ENCODE measurements at regions not wholly inside any gene's neighbourhood (a gene's known extent, or its start where the extent isn't known, plus 50 kb on each side); places are given as distances from the start of the nearest gene placed in this dataset.

- ChIA-PET CTCF (no interaction called here), POLR2A (no interaction called here)
- no peak overlapping the region for H3K4me3 ChIP-seq (ENCODE audit: low read depth, low read length)
- no peak for DNase-seq (ENCODE audit: low read depth, low spot score)
- TF ChIP-seq CTCF (IDR thresholded peaks at IDR 0.05; ENCODE audit: low read depth, low read length) = no peak
- H3K27ac ChIP-seq (ENCODE audit: low read depth, low read length) = no peak overlapping the region
- H3K27me3 ChIP-seq (ENCODE audit: control insufficient read depth, insufficient read depth, low read length) = no peaks in the 10 kb centered on the region
- H3K9me3 ChIP-seq (ENCODE audit: control insufficient read depth, insufficient read depth, low read length) = peaks cover 2% of the 10 kb centered on the region; the same call in 1 of the 2 replicates
Measured at GRCh38 chr1:47612819-47613218, 175.0 kb downstream of the FOXD2 start.

DNA sequence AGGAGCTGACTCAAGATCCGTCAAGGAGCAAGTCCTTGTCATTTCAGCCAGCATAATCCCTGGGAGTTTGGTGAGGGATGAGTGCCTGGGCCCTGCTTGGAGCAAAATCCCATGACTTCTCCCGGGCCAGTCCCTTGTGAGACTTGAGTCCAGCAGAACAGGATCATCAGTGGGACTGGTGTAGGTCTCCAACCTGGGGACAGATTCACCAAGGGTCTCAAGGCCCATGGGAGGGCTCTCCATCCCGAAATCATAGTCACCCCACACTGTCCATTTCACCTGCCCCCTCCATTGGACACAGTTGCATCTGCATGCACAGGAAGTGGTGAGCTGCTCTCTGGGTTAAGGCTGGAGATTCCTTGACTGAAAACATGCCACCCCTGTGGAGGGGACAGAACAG is 178.2 kb downstream of the FOXD2 start:
- no peaks in the 10 kb centered on the region for H3K9me3 ChIP-seq (ENCODE audit: control insufficient read depth, insufficient read depth, low read length)
- DNase-seq (ENCODE audit: low read depth, low spot score) = no peak
- no peak overlapping the region for H3K4me3 ChIP-seq (ENCODE audit: low read depth, low read length)
- POLR2A ChIA-PET = no interaction called here
- no peak overlapping the region for H3K27ac ChIP-seq (ENCODE audit: low read depth, low read length)
- CTCF ChIA-PET = no interaction called here
- no peaks in the 10 kb centered on the region for H3K27me3 ChIP-seq (ENCODE audit: control insufficient read depth, insufficient read depth, low read length)
- TF ChIP-seq CTCF (IDR thresholded peaks at IDR 0.05; ENCODE audit: low read depth, low read length) = no peak

DNA sequence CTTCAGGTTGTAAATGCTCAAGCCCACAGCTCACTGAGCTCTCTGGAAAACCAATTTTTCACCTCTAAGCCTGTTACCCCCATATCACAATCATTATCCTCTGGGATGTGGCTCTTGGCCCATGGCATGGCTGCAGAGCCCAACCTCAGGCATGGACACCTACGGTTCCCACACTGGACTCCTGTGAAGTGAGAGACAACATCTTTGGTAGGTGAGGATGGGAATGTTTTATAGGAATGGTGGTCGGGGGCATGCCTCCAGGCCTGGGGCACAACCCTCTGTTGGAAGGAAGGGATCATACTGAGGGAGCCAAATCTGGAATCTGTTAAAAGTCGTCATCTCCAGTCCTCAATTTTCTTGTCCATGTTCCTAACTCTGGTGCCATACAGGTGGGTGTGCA is 179.1 kb downstream of the FOXD2 start:
- Histone ChIP-seq H3K9me3 (ENCODE audit: control insufficient read depth, insufficient read depth, low read length) (no peaks in the 10 kb centered on the region), H3K4me3 (ENCODE audit: low read depth, low read length) (no peak overlapping the region), H3K27me3 (ENCODE audit: control insufficient read depth, insufficient read depth, low read length) (no peaks in the 10 kb centered on the region), H3K27ac (ENCODE audit: low read depth, low read length) (no peak overlapping the region)
- ChIA-PET POLR2A (no interaction called here), CTCF (no interaction called here)
- no peak for DNase-seq (ENCODE audit: low read depth, low spot score)
- no peak for TF ChIP-seq CTCF (IDR thresholded peaks at IDR 0.05; ENCODE audit: low read depth, low read length)

GRCh38 chr1:47617381-47618221 is 179.8 kb downstream of the FOXD2 start:
- H3K27ac ChIP-seq (ENCODE audit: low read depth, low read length) = no peak overlapping the region
- H3K27me3 ChIP-seq (ENCODE audit: control insufficient read depth, insufficient read depth, low read length) = no peaks in the 10 kb centered on the region
- ChIA-PET POLR2A (no interaction called here), CTCF (no interaction called here)
- TF ChIP-seq CTCF (IDR thresholded peaks at IDR 0.05; ENCODE audit: low read depth, low read length) = no peak
- no peak for DNase-seq (ENCODE audit: low read depth, low spot score)
- no peak overlapping the region for H3K4me3 ChIP-seq (ENCODE audit: low read depth, low read length)
- no peaks in the 10 kb centered on the region for H3K9me3 ChIP-seq (ENCODE audit: control insufficient read depth, insufficient read depth, low read length)

- Histone ChIP-seq H3K4me3 (ENCODE audit: low read depth, low read length) (no peak overlapping the region), H3K27ac (ENCODE audit: low read depth, low read length) (no peak overlapping the region), H3K9me3 (ENCODE audit: control insufficient read depth, insufficient read depth, low read length) (no peaks in the 10 kb centered on the region), H3K27me3 (ENCODE audit: control insufficient read depth, insufficient read depth, low read length) (no peaks in the 10 kb centered on the region)
- DNase-seq (ENCODE audit: low read depth, low spot score) = no peak
- CTCF ChIA-PET = no interaction called here
- TF ChIP-seq CTCF (IDR thresholded peaks at IDR 0.05; ENCODE audit: low read depth, low read length) = no peak
- POLR2A ChIA-PET = no interaction called here
Measured at GRCh38 chr1:47618222-47618720, 180.4 kb downstream of the FOXD2 start.
